HuH-7 (cell line): ENCODE measurements at regions not wholly inside any gene's neighbourhood (a gene's known extent, or its start where the extent isn't known, plus 50 kb on each side); places are given as distances from the start of the nearest gene placed in this dataset.
"Not testable (repeated sequence)": the region's sequence is repeated elsewhere in the genome, so short reads cannot be mapped to it uniquely, and the experiment has no call there.

Source experiments
- DNase-seq: peaks from one replicate; pipeline ENCODE4 v3.0.0; 2011; ENCODE audit warnings: low spot score

- no peak for DNase-seq
Observed at GRCh38 chr3:167102071-167102470, 278.0 kb downstream of the ZBBX start.

GRCh38 chr3:167100651-167101050 lies 279.4 kb downstream of the ZBBX start:
- no peak for DNase-seq

- DNase-seq = no peak
Observed at GRCh38 chr3:167100200-167100599, 279.9 kb downstream of the ZBBX start.

- DNase-seq = no peak
Observed at GRCh38 chr3:167095976-167096375, 284.1 kb downstream of the ZBBX start.

GRCh38 chr3:167094632-167095031 lies 285.5 kb downstream of the ZBBX start:
- DNase-seq = no peak

GRCh38 chr3:167091226-167091625 lies 288.9 kb downstream of the ZBBX start:
- no peak for DNase-seq

GRCh38 chr3:167084545-167084944 lies 295.6 kb downstream of the ZBBX start:
- DNase-seq = no peak

GRCh38 chr3:167078070-167078622 lies 302.0 kb downstream of the ZBBX start:
- DNase-seq = no peak

GRCh38 chr3:167067787-167068161 lies 312.3 kb downstream of the ZBBX start:
- no peak for DNase-seq

- DNase-seq = no peak
Observed at GRCh38 chr3:167066977-167067786, 312.9 kb downstream of the ZBBX start.

- DNase-seq = no peak
Observed at GRCh38 chr3:167057581-167057980, 322.5 kb downstream of the ZBBX start.

GRCh38 chr3:167054926-167055325 lies 325.2 kb downstream of the ZBBX start:
- DNase-seq = no peak

GRCh38 chr3:167051421-167051820 lies 328.7 kb downstream of the ZBBX start:
- DNase-seq = no peak

- DNase-seq = no peak
Observed at GRCh38 chr3:167033866-167034265, 346.2 kb downstream of the ZBBX start.

- DNase-seq = peak; percentile 14
Observed at GRCh38 chr3:167032267-167032876, 347.7 kb downstream of the ZBBX start.

- no peak for DNase-seq
Observed at GRCh38 chr3:167031364-167032049, 348.6 kb downstream of the ZBBX start.

- DNase-seq = no peak
Observed at GRCh38 chr3:167030082-167030725, 349.9 kb downstream of the ZBBX start.

- not testable (repeated sequence) for DNase-seq
Observed at GRCh38 chr3:167019503-167019902, 360.6 kb downstream of the ZBBX start.

GRCh38 chr3:167018591-167019111 lies 361.4 kb downstream of the ZBBX start:
- DNase-seq = not testable (repeated sequence)

- DNase-seq = no peak
Observed at GRCh38 chr3:167012691-167013090, 367.4 kb downstream of the ZBBX start.

GRCh38 chr3:167008791-167009190 lies 371.3 kb downstream of the ZBBX start:
- no peak for DNase-seq

- no peak for DNase-seq
Observed at GRCh38 chr3:167001374-167001773, 378.7 kb downstream of the ZBBX start.
